ENCODE measurements at regions not wholly inside any gene's neighbourhood (a gene's known extent, or its start where the extent isn't known, plus 50 kb on each side); places are given as distances from the start of the nearest gene placed in this dataset.
"Not testable (repeated sequence)": the region's sequence is repeated elsewhere in the genome, so short reads cannot be mapped to it uniquely, and the experiment has no call there.

GRCh38 chr17:20903549-20903948 is 139.3 kb downstream of the USP22 start:
- TF ChIP-seq, protein P1, sequence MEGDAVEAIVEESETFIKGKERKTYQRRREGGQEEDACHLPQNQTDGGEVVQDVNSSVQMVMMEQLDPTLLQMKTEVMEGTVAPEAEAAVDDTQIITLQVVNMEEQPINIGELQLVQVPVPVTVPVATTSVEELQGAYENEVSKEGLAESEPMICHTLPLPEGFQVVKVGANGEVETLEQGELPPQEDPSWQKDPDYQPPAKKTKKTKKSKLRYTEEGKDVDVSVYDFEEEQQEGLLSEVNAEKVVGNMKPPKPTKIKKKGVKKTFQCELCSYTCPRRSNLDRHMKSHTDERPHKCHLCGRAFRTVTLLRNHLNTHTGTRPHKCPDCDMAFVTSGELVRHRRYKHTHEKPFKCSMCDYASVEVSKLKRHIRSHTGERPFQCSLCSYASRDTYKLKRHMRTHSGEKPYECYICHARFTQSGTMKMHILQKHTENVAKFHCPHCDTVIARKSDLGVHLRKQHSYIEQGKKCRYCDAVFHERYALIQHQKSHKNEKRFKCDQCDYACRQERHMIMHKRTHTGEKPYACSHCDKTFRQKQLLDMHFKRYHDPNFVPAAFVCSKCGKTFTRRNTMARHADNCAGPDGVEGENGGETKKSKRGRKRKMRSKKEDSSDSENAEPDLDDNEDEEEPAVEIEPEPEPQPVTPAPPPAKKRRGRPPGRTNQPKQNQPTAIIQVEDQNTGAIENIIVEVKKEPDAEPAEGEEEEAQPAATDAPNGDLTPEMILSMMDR (IDR thresholded peaks at IDR 0.05), result not testable (repeated sequence)
- TF ChIP-seq POLR2AphosphoS5, POLR2A (IDR thresholded peaks at IDR 0.05): not testable (repeated sequence)

Data from breast epithelium (tissue), 3 donors.